ENCODE measurements at regions not wholly inside any gene's neighbourhood (a gene's known extent, or its start where the extent isn't known, plus 50 kb on each side); places are given as distances from the start of the nearest gene placed in this dataset.

DNA sequence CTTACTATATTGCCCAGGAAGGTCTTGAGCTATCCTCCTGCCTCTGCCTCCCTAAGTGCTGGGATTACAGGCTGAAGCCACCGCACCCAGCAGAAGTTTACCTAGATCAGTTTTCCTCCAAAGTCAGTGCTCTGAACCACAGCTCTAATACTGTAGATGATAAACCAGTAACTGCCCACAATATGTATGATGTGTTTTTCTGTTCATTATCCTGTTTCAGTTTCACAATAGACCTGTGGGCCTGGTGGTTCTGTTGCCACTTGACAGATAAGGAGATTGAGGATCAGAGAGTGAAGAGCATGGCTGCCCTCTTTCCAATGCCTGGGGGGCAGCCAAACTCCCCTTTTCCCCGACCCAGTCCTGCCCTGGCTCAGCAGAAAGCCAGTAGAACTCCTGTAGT lies 87.0 kb downstream of the EFNB1 start:
- TF ChIP-seq, protein P1, sequence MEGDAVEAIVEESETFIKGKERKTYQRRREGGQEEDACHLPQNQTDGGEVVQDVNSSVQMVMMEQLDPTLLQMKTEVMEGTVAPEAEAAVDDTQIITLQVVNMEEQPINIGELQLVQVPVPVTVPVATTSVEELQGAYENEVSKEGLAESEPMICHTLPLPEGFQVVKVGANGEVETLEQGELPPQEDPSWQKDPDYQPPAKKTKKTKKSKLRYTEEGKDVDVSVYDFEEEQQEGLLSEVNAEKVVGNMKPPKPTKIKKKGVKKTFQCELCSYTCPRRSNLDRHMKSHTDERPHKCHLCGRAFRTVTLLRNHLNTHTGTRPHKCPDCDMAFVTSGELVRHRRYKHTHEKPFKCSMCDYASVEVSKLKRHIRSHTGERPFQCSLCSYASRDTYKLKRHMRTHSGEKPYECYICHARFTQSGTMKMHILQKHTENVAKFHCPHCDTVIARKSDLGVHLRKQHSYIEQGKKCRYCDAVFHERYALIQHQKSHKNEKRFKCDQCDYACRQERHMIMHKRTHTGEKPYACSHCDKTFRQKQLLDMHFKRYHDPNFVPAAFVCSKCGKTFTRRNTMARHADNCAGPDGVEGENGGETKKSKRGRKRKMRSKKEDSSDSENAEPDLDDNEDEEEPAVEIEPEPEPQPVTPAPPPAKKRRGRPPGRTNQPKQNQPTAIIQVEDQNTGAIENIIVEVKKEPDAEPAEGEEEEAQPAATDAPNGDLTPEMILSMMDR (IDR thresholded peaks at IDR 0.05; ENCODE audit: insufficient read depth, low read length, missing control alignments) = no peak
- CTCF ChIA-PET = no interaction called here
- POLR2A ChIA-PET = no interaction called here
- no peak for DNase-seq (ENCODE audit: low read depth, low spot score)
- no peak overlapping the region for H3K4me3 ChIP-seq (ENCODE audit: low read depth, low read length)

DNA sequence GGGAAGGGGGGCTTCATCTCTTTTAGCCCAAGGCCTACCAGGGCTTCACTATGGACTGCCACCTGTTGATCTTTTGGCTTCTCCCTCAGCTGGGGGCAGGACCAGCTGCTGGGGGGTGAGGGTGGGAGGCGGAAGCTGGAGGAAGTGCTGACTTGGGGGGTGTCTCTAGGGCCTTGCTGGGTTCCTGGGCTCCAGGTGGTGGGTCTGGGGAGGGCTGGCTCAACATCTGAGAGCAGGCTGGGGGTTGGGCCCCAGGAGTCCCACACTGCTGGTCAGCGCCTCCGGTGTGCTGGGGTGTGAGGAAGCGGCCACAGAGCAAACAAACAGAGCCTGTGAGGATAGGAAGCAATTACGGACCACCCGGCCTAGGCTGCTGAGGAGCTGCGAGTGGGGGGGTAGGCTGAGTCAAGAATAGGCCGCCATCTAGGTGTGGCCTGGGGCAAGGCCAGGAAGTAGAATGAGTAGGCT lies 85.7 kb downstream of the EFNB1 start:
- POLR2A ChIA-PET = no interaction called here
- CTCF ChIA-PET = no interaction called here
- DNase-seq (ENCODE audit: low read depth, low spot score) = no peak

DNA sequence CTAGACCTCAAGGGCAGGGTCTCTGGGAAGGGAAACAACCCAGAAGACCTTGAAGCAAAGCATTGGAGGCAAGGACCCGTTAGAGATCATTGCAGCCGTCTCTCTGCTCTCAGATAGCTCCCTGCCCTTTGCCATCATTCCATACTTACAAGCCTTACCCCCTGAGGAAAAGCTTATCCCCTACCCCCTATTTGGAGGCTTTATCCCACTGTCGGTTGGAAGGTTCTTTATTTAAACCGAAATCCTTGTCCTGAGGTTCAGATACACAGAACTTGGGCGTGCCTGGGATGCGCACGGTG lies 84.4 kb downstream of the EFNB1 start:
- DNase-seq (ENCODE audit: low read depth, low spot score) = no peak
- no peak overlapping the region for H3K4me3 ChIP-seq (ENCODE audit: low read depth, low read length)
- ChIA-PET CTCF (interaction anchor here (1.1 kb wide), 1 partner anchor 18 kb away, joined by 3 read pairs; no protein-coding TSS in a partner anchor), POLR2A (no interaction called here)
- TF ChIP-seq, protein P1 (IDR thresholded peaks at IDR 0.05; ENCODE audit: insufficient read depth, low read length, missing control alignments) = no peak

More for the DNA sequence above, 85.7 kb downstream of the EFNB1 start:
- H3K4me3 ChIP-seq (ENCODE audit: low read depth, low read length) = no peak overlapping the region
- TF ChIP-seq, protein P1 (IDR thresholded peaks at IDR 0.05; ENCODE audit: insufficient read depth, low read length, missing control alignments) = no peak

DNA sequence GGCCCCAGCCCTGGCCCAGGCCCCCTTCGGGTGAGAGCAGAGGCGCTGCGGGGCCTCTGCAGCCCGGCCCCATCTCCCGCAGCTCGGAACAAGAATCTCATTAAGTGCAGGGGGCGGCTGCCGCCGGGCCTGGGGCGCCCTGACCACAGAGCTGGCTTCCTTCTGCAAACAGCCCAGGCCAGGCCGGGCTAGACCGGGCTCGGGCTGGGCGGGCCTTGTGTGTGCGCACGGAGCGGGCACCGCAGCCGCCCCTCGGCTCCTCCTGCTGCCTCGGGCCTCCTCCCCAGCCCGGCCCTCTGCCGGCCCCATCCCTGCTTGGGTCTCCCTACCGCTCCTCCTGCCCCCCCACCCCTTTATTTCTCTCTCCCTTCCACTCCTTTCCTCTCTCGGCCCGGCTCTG lies 83.3 kb downstream of the EFNB1 start:
- ChIA-PET CTCF (interaction anchor here (1.1 kb wide), 1 partner anchor 19 kb away, joined by 3 read pairs; no protein-coding TSS in a partner anchor), POLR2A (no interaction called here)
- DNase-seq (ENCODE audit: low read depth, low spot score) = no peak
- H3K4me3 ChIP-seq (ENCODE audit: low read depth, low read length) = no peak overlapping the region
- TF ChIP-seq, protein P1 (IDR thresholded peaks at IDR 0.05; ENCODE audit: insufficient read depth, low read length, missing control alignments) = no peak

DNA sequence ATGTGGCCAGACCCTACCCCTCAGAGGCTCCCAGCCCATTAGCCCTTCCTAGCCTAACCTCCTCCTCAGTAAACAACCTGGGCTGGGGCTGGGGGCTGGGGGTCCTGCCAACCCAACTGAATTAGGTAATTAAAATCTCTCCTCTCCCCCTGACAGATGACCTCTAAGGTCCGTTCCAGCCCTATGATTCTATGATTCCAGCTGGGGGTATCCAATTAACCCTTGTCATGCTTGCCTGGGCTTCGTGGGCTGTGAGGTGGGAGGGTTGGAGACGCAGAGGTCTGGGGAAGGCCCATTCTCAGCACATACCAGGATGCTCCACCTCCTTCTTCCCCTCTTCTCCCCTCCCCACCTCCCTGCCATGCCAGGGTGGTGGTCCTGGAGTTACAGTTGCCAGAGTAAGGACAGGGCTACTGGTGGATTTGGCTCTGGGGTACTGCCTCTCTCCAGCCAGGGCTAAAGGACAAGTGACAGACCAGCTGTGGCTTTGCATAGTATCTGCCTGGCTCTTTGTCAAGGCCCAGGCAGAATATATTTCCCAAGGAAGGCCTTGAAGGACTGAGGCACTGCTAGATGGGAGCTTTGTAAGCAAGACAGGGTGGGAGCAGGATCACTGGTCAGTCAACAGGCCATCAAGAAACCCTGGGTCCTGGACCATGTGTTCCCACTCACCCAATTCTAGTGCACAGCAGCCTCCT lies 82.1 kb downstream of the EFNB1 start:
- no peak overlapping the region for H3K4me3 ChIP-seq (ENCODE audit: low read depth, low read length)
- DNase-seq (ENCODE audit: low read depth, low spot score) = no peak
- CTCF ChIA-PET = no interaction called here
- TF ChIP-seq, protein P1 (IDR thresholded peaks at IDR 0.05; ENCODE audit: insufficient read depth, low read length, missing control alignments) = no peak
- POLR2A ChIA-PET = no interaction called here

DNA sequence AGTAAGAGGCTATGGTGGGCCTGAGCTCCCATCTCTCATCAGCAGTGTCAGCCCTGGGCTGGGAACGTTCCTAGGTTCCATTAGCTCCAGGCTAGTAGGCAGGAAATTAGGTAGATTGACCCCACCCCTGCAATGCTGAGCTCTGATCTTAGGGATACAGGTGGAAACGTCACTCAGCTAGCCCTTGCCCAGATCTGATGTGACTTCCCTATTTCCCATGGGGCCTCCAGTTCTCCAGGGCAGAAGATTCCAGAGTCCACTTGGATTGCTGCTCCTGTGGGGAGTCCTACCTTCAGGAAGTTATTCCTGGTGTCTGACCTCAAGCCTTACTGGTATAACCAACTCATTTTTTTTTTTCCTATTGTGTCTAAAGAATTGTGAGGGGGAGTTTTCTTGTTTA lies 81.1 kb downstream of the EFNB1 start:
- no peak overlapping the region for H3K4me3 ChIP-seq (ENCODE audit: low read depth, low read length)
- TF ChIP-seq, protein P1 (IDR thresholded peaks at IDR 0.05; ENCODE audit: insufficient read depth, low read length, missing control alignments) = no peak
- POLR2A ChIA-PET = no interaction called here
- DNase-seq (ENCODE audit: low read depth, low spot score) = no peak
- CTCF ChIA-PET = no interaction called here

All from AG04449 (cell line).